Neural crest cell (in vitro differentiated cells): ENCODE measurements at regions not wholly inside any gene's neighbourhood (a gene's known extent, or its start where the extent isn't known, plus 50 kb on each side); places are given as distances from the start of the nearest gene placed in this dataset.
"Not testable (repeated sequence)": the region's sequence is repeated elsewhere in the genome, so short reads cannot be mapped to it uniquely, and the experiment has no call there.

Source experiments
- DNase-seq: peaks from one replicate; pipeline ENCODE4 v3.0.0; 2021; ENCODE audit warnings: low read depth, mixed read lengths, low spot score
- H3K27ac Mint-ChIP-seq: one replicate; pipeline ENCODE4 v1.8.0; 2021; ENCODE audit warnings: mild to moderate bottlenecking, mixed read lengths; ENCODE audit not compliant: unreplicated experiment
- H3K27me3 Mint-ChIP-seq: 2 replicates; pipeline ENCODE4 v1.8.0; 2021; ENCODE audit warnings: low read depth, mild to moderate bottlenecking, mixed read lengths
- H3K36me3 Mint-ChIP-seq: 2 replicates; pipeline ENCODE4 v1.8.0; 2021; ENCODE audit warnings: low read depth, mild to moderate bottlenecking, mixed read lengths
- H3K4me1 Mint-ChIP-seq: 2 replicates; pipeline ENCODE4 v1.8.0; 2021; ENCODE audit warnings: mixed read lengths
- H3K4me3 Mint-ChIP-seq: one replicate; pipeline ENCODE4 v1.8.0; 2021; ENCODE audit warnings: mild to moderate bottlenecking, mixed read lengths
- H3K9me3 Mint-ChIP-seq: 2 replicates; pipeline ENCODE4 v1.8.0; 2021; ENCODE audit warnings: mixed read lengths
- TF ChIP-seq, protein P1 (sequence below): fragments of 200-600 bp; sonication (generic); conservative IDR thresholded peaks from 2 replicates; pipeline ENCODE4 v1.5.0; 2021; ENCODE audit warnings: antibody characterized with exemption, mild to moderate bottlenecking

DNA sequence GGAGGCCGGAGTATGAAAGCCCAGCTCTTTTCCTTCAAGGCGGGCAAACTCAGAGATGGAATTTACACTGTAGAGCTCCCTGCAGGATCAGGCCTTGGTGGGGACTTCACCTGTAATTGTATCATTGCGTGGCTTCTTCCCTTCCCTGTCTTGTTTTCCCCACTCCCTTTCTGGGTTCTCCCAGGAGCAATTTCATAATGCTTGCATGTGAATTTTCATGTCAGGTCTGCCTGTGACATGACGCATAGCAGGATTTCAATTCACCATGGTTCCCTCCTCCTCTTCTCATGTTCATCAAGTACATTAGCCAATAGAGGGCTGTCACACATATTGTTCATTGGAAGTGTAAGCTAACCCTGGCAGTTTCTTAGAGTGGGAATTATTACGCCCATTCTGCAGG, 197.7 kb downstream of the RPS24 start:
- no peak for DNase-seq
- Mint-ChIP-seq H3K36me3 (no peaks in the 10 kb centered on the region), H3K9me3 (no peaks in the 10 kb centered on the region), H3K4me3 (no peak overlapping the region), H3K27ac (no peak overlapping the region), H3K4me1 (peaks cover 6% of the 10 kb centered on the region), H3K27me3 (no peaks in the 10 kb centered on the region)
- TF ChIP-seq, protein P1, sequence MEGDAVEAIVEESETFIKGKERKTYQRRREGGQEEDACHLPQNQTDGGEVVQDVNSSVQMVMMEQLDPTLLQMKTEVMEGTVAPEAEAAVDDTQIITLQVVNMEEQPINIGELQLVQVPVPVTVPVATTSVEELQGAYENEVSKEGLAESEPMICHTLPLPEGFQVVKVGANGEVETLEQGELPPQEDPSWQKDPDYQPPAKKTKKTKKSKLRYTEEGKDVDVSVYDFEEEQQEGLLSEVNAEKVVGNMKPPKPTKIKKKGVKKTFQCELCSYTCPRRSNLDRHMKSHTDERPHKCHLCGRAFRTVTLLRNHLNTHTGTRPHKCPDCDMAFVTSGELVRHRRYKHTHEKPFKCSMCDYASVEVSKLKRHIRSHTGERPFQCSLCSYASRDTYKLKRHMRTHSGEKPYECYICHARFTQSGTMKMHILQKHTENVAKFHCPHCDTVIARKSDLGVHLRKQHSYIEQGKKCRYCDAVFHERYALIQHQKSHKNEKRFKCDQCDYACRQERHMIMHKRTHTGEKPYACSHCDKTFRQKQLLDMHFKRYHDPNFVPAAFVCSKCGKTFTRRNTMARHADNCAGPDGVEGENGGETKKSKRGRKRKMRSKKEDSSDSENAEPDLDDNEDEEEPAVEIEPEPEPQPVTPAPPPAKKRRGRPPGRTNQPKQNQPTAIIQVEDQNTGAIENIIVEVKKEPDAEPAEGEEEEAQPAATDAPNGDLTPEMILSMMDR = no peak

DNA sequence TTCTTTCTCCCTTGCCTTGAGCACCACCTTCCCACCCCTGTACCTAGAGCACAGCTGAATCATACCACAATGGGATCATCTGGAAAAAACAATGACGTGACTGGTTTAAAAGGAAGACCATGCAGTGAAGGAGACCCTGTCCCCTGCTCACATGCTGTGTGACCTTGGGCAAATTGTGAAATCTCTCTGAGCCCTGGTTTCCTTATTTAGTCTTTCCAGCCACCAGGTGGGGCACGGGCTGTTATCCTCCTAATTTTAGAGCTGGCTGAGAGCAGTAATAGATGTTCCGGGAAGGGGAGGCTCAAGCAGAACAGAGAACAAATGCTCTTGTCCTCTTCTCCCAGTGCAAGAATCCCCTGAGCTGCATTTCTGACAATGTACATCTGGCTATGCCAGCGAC, 198.3 kb downstream of the RPS24 start:
- TF ChIP-seq, protein P1 = peak; percentile 28
- Mint-ChIP-seq H3K36me3 (no peaks in the 10 kb centered on the region), H3K27ac (no peak overlapping the region), H3K27me3 (no peaks in the 10 kb centered on the region), H3K9me3 (no peaks in the 10 kb centered on the region), H3K4me3 (no peak overlapping the region), H3K4me1 (peaks cover 12% of the 10 kb centered on the region)
- DNase-seq = no peak

DNA sequence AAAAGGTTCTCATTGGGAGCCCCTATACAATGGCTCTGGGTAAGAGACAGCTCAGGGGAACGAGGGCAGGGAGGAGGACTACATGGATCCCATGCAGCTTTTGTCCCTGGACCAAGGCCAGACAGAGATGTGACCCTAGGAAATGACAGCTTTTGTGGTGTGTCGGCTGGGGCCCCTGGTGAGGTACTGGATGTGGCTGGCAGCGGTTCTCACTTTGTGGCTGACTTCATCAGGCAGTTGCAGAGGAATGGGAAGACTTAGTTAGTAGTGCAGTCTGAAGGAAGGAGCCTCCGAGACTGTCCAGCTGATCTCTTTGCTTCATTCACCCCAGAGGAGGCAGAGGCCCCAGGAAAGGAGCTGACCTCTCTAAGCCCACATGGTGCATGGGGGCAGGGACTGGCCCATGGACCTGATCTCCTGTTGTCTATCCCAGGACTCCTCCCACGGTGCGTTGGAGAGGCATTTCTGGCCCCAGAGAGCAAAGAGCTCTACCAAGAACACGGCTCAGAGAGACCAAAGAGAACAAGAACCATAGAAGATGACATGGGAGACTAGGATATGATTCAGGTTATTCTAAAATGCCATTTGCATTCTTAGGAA, 202.9 kb downstream of the RPS24 start:
- H3K27me3 Mint-ChIP-seq = no peaks in the 10 kb centered on the region
- TF ChIP-seq, protein P1 = no peak
- no peak for DNase-seq
- H3K4me3 Mint-ChIP-seq = no peak overlapping the region
- peaks cover 5% of the 10 kb centered on the region for H3K9me3 Mint-ChIP-seq
- H3K36me3 Mint-ChIP-seq = no peaks in the 10 kb centered on the region
- peaks cover 13% of the 10 kb centered on the region for H3K4me1 Mint-ChIP-seq
- H3K27ac Mint-ChIP-seq = peak overlapping the region; percentile 39

DNA sequence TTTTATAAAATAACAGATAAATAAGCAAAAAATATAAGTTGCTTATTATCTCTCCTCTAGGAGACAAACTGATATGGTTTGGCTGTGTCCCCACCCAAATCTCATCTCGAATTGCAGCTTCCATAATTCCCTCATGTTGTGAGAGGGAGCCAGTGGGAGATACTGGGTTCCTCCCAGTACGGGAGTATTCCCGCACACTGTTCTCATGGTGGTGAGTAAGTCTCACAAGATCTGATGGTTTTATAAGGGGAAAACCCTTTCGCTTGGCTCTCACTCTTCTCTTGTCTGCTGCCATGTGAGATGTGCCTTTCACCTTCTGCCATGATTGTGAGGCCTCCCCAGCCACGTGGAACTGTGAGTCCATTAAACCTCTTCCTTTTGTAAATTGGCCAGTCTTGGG, 204.3 kb downstream of the RPS24 start:
- not testable (repeated sequence) for DNase-seq, H3K27ac Mint-ChIP-seq

DNA sequence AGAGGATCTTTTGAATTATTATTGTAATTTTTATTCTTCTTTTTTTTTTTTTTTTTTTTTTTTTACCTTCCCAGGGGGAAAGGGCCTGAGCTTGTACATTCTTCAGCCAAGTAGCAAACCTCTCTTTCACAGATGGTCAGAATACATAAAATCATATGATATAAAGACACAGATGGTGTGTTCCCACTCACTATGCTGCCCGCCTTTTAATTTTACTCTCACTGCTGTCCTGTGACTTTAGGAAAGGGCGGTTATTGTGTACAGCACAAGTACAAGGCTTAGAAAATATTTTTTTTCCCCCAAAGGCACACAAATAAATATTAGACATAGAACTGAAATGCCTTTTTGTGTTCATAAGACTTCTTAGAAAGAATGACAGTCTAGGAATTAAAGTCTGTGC, 213.6 kb downstream of the RPS24 start:
- Mint-ChIP-seq H3K4me1 (peaks cover 4% of the 10 kb centered on the region), H3K36me3 (peaks cover 16% of the 10 kb centered on the region)
- TF ChIP-seq, protein P1 = no peak

More for the DNA sequence above, 204.3 kb downstream of the RPS24 start:
- not testable (repeated sequence) for H3K4me1 Mint-ChIP-seq, H3K27me3 Mint-ChIP-seq, H3K4me3 Mint-ChIP-seq, H3K36me3 Mint-ChIP-seq, H3K9me3 Mint-ChIP-seq

DNA sequence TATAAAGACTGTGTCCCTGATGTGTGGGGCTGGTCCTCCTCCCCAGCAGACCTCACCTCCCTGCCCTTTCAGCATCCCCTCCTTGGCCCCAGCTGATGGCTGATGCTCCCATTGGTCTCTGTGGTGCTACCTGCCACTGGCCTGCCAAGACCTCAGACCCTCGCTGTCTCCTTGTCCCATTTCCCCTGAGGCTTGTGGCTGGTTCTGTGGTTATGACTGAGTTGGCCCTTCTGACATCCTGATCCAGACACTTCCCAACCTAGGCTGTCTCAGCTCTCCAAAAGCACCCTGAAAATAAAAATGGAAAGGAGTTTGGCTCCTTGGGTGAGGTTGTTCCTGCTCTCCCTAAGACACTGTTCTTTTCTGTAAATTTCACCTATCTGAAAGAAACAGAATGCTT, 214.2 kb downstream of the RPS24 start:
- Mint-ChIP-seq H3K9me3 (peaks cover 16% of the 10 kb centered on the region), H3K4me3 (no peak overlapping the region), H3K4me1 (peaks cover 4% of the 10 kb centered on the region), H3K36me3 (peaks cover 15% of the 10 kb centered on the region), H3K27me3 (no peaks in the 10 kb centered on the region), H3K27ac (no peak overlapping the region)
- TF ChIP-seq, protein P1 = no peak
- no peak for DNase-seq

More for the DNA sequence above, 213.6 kb downstream of the RPS24 start:
- Mint-ChIP-seq H3K9me3 (peaks cover 16% of the 10 kb centered on the region), H3K4me3 (no peak overlapping the region), H3K27ac (no peak overlapping the region), H3K27me3 (no peaks in the 10 kb centered on the region)
- DNase-seq = no peak
